ENCODE measurements at regions not wholly inside any gene's neighbourhood (a gene's known extent, or its start where the extent isn't known, plus 50 kb on each side); places are given as distances from the start of the nearest gene placed in this dataset.

DNA sequence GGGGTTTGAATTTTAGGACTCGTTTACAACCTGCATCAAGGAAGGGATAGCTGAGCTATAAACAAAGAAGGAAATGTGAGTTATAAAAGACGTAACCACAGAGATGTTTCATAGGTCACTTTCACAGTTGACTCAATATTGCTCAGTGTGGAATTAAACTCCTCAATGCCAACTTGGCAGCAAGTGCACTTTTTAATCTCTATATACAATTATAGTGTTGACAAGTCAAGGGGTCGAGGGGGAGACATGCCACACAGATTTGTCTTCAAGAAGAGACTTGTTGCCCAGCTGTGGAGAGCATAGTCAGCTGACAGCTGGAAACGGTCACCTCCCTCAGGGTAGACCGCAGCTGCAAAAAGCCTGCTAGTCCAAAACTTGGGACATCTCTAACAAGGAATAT is 163.4 kb upstream of the DMAC1 start:
- TF ChIP-seq POLR2AphosphoS5 (IDR thresholded peaks at IDR 0.05) (no peak), POLR2A (IDR thresholded peaks at IDR 0.05; ENCODE audit: low read depth) (no peak), EP300 (IDR thresholded peaks at IDR 0.05) (no peak)
